ENCODE measurements at regions not wholly inside any gene's neighbourhood (a gene's known extent, or its start where the extent isn't known, plus 50 kb on each side); places are given as distances from the start of the nearest gene placed in this dataset.
A peak's percentile ranks its signal among the peaks of the same experiment; 100 is the strongest.
"Not testable (repeated sequence)": the region's sequence is repeated elsewhere in the genome, so short reads cannot be mapped to it uniquely, and the experiment has no call there.

DNA sequence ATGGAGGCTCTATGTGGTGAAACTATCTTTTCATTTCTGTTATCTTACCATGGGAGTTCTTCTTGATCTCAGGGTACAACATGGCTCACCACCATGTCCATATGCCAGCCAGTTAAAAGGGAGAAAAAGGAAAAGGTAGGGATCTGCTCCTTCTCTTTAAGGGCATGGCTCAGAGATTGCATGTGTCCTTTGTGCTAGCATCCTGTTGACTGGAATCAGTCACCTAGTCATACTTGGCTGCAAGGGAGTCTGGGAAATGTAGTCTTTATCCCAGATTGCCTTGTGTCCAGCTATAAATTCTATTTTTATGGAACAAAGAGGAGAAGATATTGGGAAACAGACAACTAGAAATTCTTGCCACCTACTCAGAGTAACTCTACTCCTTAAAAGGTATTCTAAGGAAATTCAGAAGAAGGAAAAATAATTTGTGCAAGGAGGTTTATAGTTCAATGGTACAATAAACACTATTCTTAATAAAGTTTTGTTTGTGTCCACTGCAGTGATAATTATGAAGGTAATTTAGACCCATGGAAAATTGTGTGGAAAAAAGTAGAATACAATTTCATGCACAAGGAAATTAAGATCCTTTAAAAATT lies 86.4 kb upstream of the RPH3A start:
- DNase-seq (ENCODE audit: low spot score) (no peak), FAIRE-seq (no peak)

DNA sequence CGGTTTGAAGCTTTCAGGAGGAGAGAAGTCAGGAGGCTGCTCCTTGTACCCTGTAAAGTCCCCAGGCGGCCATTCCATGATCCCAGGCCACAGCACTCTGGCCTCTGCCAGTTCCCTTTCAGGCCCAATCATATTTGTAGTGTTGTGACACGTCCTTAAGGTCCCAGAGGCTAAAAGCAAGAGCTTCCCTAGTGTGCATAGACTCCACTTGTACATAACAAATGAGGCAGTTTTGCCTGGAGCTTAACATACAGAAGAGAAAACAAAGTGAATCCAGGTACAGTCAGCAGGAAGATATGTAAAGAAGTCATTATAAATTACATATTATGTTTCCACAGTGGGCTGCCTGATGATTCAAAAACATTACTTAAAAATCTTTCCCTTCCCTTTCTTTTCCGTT lies 81.1 kb upstream of the RPH3A start:
- no peak for FAIRE-seq
- no peak for DNase-seq (ENCODE audit: low spot score)

DNA sequence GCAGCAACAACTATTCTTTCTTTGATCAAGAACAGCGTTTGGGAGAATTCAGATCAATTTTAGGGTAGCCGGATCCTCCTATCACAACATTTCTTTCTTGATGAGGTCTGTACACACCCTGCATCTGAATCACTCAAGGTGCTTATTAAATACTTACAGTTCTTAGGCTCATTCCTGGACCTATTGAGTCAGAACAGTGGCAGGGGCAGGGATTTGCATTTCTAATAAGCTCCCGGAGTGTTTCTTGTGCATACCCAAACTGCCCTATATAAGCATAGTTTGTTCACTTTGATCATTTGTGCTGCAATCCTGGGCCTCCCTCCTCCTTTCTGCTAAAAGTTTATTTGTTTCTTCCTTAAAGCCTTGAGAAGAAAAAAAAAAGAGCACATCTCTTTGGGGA lies 80.5 kb upstream of the RPH3A start:
- FAIRE-seq, result no peak
- no peak for DNase-seq (ENCODE audit: low spot score)

DNA sequence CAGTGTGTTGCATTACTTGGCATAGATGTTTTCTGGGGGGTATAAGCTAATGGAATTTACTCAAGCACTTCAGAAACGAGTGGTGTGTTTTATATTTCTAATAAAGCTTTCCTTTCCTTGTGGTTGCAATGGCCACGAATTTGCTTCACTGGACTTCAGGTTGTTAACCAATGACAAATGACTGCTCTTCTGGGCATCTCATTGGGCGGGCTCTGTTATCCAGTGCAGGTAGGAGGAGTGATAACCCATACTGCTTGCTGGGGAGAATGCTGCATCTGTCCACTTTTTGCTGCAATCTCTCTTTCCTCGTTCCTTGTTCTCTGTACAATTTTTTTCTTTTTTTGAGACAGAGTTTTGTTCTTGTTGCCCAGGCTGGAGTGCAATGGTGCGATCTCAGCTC lies 80.0 kb upstream of the RPH3A start:
- FAIRE-seq, result no peak
- DNase-seq (ENCODE audit: low spot score), result no peak

DNA sequence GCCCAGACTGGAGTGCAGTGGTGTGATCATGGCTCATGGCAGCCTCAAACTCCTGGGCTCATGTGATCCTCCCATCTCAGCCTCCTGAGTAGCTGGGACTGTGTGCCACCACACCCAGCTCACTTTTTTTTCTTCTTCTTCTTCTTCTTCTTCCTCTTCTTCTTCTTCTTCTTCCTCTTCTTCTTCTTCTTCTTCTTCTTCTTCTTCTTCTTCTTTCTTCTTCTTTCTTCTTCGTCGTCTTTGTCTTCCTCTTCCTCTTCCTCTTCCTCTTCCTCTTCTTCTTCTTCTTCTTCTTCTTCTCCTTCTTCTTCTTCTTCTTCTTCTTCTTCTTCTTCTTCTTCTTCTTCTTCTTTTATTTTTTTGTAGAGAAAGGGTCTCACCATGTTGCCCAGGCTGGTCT lies 78.8 kb upstream of the RPH3A start:
- not testable (repeated sequence) for DNase-seq (ENCODE audit: low spot score); FAIRE-seq

DNA sequence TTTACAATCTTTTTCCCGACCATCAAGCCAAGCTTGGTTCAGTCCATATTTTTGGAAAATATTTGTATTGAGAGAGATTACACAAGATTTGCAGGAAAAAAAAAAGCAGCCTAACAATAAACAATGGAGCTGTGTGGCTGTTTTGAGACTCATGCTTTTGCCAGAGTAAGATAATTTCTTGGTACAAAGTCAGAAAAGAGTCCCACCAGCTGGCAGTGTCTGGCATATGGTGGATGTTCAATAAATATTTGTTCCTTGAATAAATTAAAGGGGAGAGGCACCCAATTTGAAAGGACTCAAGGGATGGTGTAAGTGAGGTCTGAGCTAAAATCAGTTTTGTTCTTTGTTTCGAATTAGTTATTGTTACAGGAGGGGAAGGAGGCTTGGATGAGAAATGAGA lies 78.1 kb upstream of the RPH3A start:
- FAIRE-seq (no peak), DNase-seq (ENCODE audit: low spot score) (no peak)

DNA sequence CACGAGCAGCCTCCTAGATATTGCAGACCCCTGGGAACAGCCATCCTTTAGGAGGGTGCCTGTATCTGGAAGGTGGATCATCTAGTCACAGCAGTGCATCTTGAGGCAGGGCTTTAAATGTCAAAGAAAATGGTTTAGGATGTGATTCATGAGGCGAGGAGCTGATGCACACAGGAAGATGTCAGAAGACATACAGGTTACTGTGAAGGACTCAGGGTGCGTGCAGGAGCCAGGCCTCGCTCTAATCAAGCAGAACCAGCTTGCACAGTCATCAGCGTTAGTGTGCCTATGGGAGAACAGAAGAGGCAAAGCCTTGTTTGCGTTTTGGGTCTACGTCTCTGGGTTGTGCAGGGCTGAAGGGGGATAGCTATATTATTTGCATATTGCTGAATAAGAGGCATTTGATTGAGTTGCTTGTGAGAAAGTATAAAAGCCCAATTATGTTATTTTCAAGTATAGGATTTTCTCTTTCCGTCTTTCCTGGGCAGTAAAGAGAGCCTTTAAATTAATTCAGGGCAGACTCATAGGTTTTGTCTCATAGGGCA lies 77.3 kb upstream of the RPH3A start:
- DNase-seq (ENCODE audit: low spot score), result no peak
- no peak for FAIRE-seq

DNA sequence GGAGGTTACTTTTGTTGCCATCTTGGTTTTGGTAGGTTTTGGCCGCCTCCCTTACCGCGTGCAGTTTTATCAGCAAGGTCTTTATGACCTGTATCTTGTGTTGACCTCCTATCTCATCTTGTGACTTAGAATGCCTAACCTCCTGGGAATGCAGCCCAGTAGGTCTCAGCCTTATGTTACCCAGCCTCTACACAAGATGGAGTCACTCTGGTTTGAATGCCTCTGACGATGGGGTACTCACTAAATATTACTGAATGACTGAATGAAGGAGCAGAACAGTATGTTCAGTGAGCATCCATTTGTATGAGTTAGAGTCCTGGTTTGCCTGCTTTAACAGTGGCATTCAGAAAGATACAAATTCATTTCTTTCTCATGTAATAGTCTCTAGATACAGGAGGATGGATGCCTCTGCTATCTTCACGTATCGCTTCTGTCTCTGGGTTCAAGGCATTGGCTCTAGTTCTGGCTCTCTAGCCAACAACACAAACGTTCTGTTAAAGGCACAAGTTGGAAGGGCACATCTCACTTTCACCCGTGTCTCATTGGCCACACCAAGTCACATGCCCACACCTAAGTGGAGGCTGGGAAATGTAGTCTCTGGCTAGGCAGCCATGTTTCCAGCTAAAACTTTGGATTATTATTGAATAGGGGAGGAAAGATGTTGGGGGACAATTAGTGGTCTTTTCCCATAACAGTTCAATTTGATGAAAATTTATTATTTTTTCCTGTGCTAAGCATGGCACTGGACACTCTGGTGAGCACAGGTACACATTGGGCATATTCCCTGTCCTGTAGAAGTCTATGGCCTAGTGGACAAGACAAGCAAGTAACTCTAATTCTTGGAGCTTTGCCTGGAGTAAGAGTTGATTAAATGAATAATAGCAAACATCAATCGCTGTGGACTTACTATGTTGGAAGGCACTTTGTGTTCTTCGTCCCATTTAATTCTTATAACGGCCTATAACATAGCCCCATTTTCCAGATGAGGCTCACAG lies 75.2 kb upstream of the RPH3A start:
- peak; percentile 82 for FAIRE-seq

DNA sequence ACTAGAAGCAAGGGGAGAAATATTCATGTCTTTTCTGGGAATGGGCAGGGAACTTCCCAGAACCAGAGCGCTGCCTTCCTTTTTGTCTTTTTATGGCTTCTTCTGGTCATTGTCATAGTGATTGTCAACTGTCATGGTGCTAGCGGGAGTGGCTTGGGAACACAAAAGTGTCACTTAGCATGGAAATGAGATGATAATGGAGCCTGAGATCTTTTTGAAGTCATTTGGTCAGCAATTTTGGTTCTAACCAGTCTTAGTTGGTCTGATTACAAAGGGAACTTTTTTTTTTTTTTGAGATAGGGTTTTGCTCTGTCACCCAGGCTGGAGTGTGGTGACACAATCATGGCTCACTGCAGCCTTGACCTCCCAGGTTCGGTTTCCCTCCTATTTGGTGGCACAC lies 62.7 kb upstream of the RPH3A start:
- no peak for FAIRE-seq
- DNase-seq (ENCODE audit: low spot score), result no peak

More for the DNA sequence above, 75.2 kb upstream of the RPH3A start:
- peak; percentile 31 for DNase-seq (ENCODE audit: low spot score)

DNA sequence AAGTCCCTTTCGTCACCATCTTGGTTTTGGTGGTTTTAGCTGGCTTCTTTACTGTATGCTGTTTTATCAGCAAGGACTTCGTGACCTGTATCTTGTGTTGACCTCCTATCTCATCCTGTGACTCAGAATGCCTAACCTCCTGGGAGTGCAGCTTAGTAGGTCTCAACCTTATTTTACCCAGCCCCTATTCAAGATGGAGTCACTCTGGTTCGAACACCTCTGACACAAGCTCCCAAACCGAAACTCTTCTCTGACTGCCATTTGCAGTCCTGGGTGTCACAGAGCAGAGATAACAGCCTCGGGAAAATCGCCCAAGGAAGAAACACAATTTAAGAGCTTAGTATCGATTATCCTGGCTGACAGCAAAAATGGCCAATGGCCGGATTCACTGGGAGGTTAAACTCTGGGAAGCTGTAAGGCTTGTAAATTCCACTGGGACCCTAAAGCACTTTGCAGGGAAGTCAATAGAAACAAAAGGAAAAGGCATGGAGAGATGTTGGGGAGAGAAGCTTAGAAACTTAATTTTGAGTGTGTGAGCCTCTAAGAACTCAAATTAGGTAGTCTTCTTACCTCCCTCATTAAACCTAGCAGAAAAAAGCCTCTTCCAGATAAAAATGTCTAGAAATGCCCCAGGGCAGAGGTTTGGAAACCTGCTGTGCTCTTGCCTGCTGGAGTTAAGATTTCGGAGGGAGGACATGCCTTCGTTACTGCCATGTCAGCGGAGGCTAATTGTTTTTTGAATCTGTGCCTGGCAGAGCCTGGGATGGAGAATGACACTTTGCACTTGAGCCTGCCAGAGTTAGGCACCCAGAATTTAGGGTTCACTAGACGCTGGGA lies 56.5 kb upstream of the RPH3A start:
- FAIRE-seq (no peak), DNase-seq (ENCODE audit: low spot score) (no peak)

DNA sequence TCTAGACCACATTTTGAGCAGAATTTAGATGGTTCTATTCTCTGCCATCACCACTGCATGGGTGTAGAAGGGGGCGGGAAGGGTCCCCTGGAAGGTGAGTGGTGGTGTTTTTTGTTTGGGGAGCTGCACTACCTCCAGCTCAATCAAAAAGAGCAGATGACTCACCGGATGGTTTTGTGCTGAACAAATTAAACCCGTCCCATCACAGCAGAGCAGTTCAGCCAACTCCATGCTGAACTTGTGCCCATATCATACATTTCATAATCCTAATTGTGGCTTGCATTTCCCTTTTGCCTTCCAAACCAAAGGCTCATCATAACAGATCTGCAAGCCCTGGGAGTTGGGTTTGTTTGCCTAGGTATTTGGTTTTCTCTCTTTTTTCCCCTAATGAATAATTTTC lies 53.0 kb upstream of the RPH3A start:
- DNase-seq (ENCODE audit: low spot score), result no peak
- FAIRE-seq, result no peak

DNA sequence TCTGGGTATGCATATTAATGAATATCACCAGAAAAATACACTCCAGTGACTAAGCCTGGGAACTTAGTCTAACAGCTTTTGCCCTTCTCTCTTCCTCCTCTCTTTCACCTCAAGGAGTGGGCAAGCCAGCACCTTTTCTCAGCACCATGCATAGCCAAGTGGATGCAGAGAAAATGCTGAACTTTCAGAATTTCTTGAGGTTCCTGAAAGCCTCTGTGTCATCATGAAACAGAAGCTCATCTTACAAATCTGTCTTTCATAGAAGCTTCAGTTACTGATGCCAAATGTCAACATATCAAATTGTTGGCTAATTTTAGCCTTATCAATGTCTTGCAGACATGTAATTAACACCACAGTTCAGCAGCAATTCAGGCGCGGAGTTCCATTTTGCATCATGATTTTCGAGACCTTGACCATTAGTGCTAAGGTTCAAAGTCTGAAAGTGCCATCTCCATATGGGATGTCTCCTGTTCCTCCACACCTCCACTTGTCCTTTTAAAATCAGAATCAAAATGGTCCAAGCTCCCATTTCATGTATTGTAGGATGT lies 51.1 kb upstream of the RPH3A start:
- no peak for DNase-seq (ENCODE audit: low spot score)

DNA sequence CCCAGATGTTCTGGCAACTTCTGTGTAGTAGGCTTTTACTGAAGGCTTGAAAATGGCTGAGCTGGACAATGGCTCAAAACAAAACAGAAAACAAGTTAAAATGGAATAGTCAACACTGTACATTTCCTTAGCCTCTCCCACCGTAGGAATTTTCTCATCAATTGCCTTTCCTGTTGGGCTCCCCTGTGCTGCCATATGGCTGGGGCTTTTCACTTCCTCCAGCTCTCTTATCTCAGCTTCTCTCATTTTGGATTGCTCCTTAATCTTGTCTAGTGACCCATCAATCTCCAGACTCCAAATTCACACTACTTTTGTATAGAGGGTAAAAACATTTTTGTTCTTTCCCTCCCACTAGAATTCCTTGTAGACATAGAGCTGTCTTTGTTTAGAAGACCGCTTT lies 50.4 kb upstream of the RPH3A start:
- no peak for FAIRE-seq
- DNase-seq (ENCODE audit: low spot score), result no peak

More for the DNA sequence above, 51.1 kb upstream of the RPH3A start:
- FAIRE-seq, result no peak

All from urothelium cell line (cell line).